ENCODE measurements at regions not wholly inside any gene's neighbourhood (a gene's known extent, or its start where the extent isn't known, plus 50 kb on each side); places are given as distances from the start of the nearest gene placed in this dataset.
A peak's percentile ranks its signal among the peaks of the same experiment; 100 is the strongest.

DNA sequence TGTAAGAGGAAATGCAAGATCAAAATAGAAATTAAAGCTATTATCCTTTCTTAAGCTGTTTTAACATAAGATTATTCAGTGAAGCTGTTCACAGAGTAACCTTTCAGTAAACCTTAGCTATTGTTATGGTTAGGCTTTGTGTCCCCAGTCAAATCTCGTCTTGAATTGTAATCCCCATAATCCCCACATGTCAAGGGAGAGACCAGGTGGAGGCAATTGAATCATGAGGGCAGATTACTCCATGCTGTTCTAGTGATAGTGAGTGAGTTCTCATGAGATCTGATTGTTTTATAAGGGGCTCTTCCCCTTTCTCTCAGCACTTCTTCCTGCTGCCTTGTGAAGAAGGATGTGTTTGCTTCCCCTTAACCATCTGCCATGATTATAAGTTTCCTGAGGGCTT, 424.4 kb downstream of the DSEL start:
- DNase-seq (ENCODE audit: low spot score) (no peak), ATAC-seq (no peak)
- Mint-ChIP-seq H3K9me3 (peaks cover 17% of the 10 kb centered on the region), H3K4me1 (peaks cover 8% of the 10 kb centered on the region; the same call in 1 of the 2 replicates), H3K36me3 (0 out of 2 replicates have a peak, but pooled peaks cover 10% of the 10 kb centered on the region), H3K4me3 (no peak overlapping the region), H3K27ac (no peak overlapping the region), H3K27me3 (ENCODE audit: low read depth) (no peaks in the 10 kb centered on the region)
- POLR2A ChIA-PET = no interaction called here
- no peak for TF ChIP-seq ZNF416 (CRISPR knock-in tag; IDR thresholded peaks at IDR 0.05)
- no peak for TF ChIP-seq ZBTB21 (CRISPR knock-in tag; IDR thresholded peaks at IDR 0.05; ENCODE audit: borderline replicate concordance)
- TF ChIP-seq, protein P1, sequence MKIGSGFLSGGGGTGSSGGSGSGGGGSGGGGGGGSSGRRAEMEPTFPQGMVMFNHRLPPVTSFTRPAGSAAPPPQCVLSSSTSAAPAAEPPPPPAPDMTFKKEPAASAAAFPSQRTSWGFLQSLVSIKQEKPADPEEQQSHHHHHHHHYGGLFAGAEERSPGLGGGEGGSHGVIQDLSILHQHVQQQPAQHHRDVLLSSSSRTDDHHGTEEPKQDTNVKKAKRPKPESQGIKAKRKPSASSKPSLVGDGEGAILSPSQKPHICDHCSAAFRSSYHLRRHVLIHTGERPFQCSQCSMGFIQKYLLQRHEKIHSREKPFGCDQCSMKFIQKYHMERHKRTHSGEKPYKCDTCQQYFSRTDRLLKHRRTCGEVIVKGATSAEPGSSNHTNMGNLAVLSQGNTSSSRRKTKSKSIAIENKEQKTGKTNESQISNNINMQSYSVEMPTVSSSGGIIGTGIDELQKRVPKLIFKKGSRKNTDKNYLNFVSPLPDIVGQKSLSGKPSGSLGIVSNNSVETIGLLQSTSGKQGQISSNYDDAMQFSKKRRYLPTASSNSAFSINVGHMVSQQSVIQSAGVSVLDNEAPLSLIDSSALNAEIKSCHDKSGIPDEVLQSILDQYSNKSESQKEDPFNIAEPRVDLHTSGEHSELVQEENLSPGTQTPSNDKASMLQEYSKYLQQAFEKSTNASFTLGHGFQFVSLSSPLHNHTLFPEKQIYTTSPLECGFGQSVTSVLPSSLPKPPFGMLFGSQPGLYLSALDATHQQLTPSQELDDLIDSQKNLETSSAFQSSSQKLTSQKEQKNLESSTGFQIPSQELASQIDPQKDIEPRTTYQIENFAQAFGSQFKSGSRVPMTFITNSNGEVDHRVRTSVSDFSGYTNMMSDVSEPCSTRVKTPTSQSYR (CRISPR knock-in tag; IDR thresholded peaks at IDR 0.05) = no peak
- no peak for TF ChIP-seq PRRX2 (CRISPR knock-in tag; IDR thresholded peaks at IDR 0.05)
- no peak for TF ChIP-seq NR1H2 (CRISPR knock-in tag; IDR thresholded peaks at IDR 0.05)
- TF ChIP-seq ESRRA (CRISPR knock-in tag; IDR thresholded peaks at IDR 0.05; ENCODE audit: borderline replicate concordance) = no peak
- TF ChIP-seq ZNF263 (CRISPR knock-in tag; IDR thresholded peaks at IDR 0.05; ENCODE audit: low read depth) = no peak
- CTCF ChIA-PET = interaction anchor here (0.6 to 1.0 kb wide), 2 partner anchors 12 to 41 kb away, joined by 3 read pairs; no protein-coding TSS in a partner anchor

DNA sequence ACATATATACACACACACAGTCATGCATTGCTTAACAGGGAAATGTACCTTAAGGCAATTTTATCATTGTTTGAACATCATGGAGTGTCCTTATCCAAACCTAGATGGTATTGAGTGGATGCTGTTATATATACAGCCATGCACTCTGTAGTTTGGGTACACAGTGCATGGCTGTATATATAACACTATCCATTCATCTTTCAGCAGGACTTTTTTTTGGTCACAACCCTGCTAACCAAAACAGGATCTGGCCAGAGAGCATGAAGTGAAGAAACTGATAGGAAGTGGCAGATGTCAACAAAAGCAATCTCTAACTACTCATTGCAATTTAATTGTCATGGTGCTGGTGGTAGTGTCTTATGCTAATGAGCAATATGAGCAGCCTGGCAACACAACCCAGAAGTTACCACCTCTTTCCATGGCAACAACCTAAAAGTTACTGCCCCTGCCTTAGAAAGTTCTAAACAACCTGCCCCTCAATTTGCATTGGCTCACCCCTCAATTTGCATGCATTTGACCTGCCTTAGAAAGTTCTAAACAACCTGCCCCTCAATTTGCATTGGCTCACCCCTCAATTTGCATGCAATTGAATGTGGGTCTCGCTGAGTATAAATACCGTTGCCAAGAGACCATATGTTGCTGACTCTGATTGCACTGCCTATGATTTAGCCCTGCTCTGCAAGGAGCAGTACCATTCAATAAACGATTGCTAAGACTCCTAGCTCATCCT, 434.9 kb downstream of the DSEL start:
- ATAC-seq (peak; percentile 92), DNase-seq (ENCODE audit: low spot score) (peak; percentile 23)
- CTCF ChIA-PET = no interaction called here
- no peaks in the 10 kb centered on the region for H3K9me3 Mint-ChIP-seq
- no peaks in the 10 kb centered on the region for H3K27me3 Mint-ChIP-seq (ENCODE audit: low read depth)
- TF ChIP-seq ZNF396 (CRISPR knock-in tag; IDR thresholded peaks at IDR 0.05; ENCODE audit: borderline replicate concordance) = no peak
- no peak for TF ChIP-seq NFE2L1 (CRISPR knock-in tag; IDR thresholded peaks at IDR 0.05)
- no peak for TF ChIP-seq ZNF219 (CRISPR knock-in tag; IDR thresholded peaks at IDR 0.05; ENCODE audit: borderline replicate concordance)
- TF ChIP-seq, protein P2, sequence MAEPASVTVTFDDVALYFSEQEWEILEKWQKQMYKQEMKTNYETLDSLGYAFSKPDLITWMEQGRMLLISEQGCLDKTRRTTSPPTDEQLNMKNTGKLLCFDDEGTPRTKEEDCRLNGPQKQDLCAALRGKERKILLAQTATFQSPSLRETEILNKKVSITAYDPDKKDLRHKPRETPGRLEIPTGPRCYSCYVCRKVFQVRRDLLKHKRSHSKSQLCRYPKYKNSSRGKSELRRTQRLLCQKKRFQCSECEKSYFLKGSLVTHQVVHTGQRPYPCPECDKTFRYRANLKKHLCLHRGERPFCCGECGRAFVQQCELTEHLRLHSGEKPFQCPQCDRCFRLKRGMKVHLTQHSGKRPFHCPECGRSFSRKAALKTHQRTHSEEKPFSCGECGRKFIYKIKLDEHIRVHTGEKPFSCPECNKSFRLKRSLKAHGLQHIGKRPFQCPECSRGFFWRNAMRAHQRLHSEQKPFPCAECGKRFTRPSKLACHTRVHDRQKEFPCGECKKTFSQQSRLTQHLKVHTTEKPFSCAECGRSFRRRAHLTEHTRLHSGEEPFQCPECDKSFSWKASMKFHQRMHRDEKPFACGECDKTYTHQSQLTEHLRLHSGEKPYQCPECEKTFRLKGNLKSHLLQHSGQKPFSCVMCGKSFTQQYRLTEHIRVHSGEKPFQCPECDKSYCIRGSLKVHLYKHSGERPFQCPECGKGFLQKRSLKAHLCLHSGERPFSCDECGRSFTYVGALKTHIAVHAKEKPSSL (CRISPR knock-in tag; conservative IDR thresholded peaks at IDR 0.05) = no peak
- no peak for TF ChIP-seq MYBL2 (CRISPR knock-in tag; IDR thresholded peaks at IDR 0.05)
- no peak for TF ChIP-seq JAZF1 (CRISPR knock-in tag; IDR thresholded peaks at IDR 0.05)
- TF ChIP-seq ZBTB21 (CRISPR knock-in tag; IDR thresholded peaks at IDR 0.05; ENCODE audit: borderline replicate concordance) = no peak
- TF ChIP-seq, protein P3, sequence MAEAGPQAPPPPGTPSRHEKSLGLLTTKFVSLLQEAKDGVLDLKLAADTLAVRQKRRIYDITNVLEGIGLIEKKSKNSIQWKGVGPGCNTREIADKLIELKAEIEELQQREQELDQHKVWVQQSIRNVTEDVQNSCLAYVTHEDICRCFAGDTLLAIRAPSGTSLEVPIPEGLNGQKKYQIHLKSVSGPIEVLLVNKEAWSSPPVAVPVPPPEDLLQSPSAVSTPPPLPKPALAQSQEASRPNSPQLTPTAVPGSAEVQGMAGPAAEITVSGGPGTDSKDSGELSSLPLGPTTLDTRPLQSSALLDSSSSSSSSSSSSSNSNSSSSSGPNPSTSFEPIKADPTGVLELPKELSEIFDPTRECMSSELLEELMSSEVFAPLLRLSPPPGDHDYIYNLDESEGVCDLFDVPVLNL (CRISPR knock-in tag; IDR thresholded peaks at IDR 0.05; ENCODE audit: borderline replicate concordance, low read depth) = no peak
- TF ChIP-seq, protein P4, sequence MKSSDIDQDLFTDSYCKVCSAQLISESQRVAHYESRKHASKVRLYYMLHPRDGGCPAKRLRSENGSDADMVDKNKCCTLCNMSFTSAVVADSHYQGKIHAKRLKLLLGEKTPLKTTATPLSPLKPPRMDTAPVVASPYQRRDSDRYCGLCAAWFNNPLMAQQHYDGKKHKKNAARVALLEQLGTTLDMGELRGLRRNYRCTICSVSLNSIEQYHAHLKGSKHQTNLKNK (CRISPR knock-in tag; IDR thresholded peaks at IDR 0.05) = no peak
- TF ChIP-seq, protein P5, sequence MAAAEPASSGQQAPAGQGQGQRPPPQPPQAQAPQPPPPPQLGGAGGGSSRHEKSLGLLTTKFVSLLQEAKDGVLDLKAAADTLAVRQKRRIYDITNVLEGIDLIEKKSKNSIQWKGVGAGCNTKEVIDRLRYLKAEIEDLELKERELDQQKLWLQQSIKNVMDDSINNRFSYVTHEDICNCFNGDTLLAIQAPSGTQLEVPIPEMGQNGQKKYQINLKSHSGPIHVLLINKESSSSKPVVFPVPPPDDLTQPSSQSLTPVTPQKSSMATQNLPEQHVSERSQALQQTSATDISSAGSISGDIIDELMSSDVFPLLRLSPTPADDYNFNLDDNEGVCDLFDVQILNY (CRISPR knock-in tag; IDR thresholded peaks at IDR 0.05) = no peak
- TF ChIP-seq, protein P6, sequence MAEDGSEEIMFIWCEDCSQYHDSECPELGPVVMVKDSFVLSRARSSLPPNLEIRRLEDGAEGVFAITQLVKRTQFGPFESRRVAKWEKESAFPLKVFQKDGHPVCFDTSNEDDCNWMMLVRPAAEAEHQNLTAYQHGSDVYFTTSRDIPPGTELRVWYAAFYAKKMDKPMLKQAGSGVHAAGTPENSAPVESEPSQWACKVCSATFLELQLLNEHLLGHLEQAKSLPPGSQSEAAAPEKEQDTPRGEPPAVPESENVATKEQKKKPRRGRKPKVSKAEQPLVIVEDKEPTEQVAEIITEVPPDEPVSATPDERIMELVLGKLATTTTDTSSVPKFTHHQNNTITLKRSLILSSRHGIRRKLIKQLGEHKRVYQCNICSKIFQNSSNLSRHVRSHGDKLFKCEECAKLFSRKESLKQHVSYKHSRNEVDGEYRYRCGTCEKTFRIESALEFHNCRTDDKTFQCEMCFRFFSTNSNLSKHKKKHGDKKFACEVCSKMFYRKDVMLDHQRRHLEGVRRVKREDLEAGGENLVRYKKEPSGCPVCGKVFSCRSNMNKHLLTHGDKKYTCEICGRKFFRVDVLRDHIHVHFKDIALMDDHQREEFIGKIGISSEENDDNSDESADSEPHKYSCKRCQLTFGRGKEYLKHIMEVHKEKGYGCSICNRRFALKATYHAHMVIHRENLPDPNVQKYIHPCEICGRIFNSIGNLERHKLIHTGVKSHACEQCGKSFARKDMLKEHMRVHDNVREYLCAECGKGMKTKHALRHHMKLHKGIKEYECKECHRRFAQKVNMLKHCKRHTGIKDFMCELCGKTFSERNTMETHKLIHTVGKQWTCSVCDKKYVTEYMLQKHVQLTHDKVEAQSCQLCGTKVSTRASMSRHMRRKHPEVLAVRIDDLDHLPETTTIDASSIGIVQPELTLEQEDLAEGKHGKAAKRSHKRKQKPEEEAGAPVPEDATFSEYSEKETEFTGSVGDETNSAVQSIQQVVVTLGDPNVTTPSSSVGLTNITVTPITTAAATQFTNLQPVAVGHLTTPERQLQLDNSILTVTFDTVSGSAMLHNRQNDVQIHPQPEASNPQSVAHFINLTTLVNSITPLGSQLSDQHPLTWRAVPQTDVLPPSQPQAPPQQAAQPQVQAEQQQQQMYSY (CRISPR knock-in tag; IDR thresholded peaks at IDR 0.05) = no peak
- no peak for TF ChIP-seq ESRRA (CRISPR knock-in tag; IDR thresholded peaks at IDR 0.05; ENCODE audit: borderline replicate concordance)
- TF ChIP-seq, protein P7, sequence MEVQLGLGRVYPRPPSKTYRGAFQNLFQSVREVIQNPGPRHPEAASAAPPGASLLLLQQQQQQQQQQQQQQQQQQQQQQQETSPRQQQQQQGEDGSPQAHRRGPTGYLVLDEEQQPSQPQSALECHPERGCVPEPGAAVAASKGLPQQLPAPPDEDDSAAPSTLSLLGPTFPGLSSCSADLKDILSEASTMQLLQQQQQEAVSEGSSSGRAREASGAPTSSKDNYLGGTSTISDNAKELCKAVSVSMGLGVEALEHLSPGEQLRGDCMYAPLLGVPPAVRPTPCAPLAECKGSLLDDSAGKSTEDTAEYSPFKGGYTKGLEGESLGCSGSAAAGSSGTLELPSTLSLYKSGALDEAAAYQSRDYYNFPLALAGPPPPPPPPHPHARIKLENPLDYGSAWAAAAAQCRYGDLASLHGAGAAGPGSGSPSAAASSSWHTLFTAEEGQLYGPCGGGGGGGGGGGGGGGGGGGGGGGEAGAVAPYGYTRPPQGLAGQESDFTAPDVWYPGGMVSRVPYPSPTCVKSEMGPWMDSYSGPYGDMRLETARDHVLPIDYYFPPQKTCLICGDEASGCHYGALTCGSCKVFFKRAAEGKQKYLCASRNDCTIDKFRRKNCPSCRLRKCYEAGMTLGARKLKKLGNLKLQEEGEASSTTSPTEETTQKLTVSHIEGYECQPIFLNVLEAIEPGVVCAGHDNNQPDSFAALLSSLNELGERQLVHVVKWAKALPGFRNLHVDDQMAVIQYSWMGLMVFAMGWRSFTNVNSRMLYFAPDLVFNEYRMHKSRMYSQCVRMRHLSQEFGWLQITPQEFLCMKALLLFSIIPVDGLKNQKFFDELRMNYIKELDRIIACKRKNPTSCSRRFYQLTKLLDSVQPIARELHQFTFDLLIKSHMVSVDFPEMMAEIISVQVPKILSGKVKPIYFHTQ (CRISPR knock-in tag; IDR thresholded peaks at IDR 0.05) = no peak
- H3K27ac Mint-ChIP-seq = peak overlapping the region; percentile 67; the same call in 1 of the 2 replicates
- H3K4me1 Mint-ChIP-seq = peaks cover 37% of the 10 kb centered on the region
- no peak overlapping the region for H3K4me3 Mint-ChIP-seq
- POLR2A ChIA-PET = no interaction called here
- no peaks in the 10 kb centered on the region for H3K36me3 Mint-ChIP-seq
